GM12892 (cell line): ENCODE measurements at regions not wholly inside any gene's neighbourhood (a gene's known extent, or its start where the extent isn't known, plus 50 kb on each side); places are given as distances from the start of the nearest gene placed in this dataset.

Experiments
- POLR2A ChIP-seq: IDR thresholded peaks from 2 replicates; pipeline ENCODE4 v1.6.1; 2011; ENCODE audit warnings: low read depth, low read length, control low read depth
- POLR2AphosphoS5 ChIP-seq: IDR thresholded peaks from 2 replicates; pipeline ENCODE4 v1.6.1; 2011; ENCODE audit warnings: low read depth, low read length, control low read depth

- TF ChIP-seq POLR2A (no peak), POLR2AphosphoS5 (no peak)
Observed at GRCh38 chr3:124509884-124510283, 220.4 kb upstream of the UMPS start.
